Smooth muscle cell (in vitro differentiated cells): ENCODE measurements at regions not wholly inside any gene's neighbourhood (a gene's known extent, or its start where the extent isn't known, plus 50 kb on each side); places are given as distances from the start of the nearest gene placed in this dataset.
A peak's percentile ranks its signal among the peaks of the same experiment; 100 is the strongest.

Source experiments
- DNase-seq: peaks from one replicate; lab custom pipeline; 2025; ENCODE audit not compliant: unreplicated experiment; lab: John Stamatoyannopoulos, UW
- H2AFZ ChIP-seq: fragments of 200-600 bp; sonication (generic); 2 replicates; pipeline ENCODE4 v1.6.0; 2016; ENCODE audit warnings: antibody characterized with exemption, low read depth, mild to moderate bottlenecking
- H3F3A ChIP-seq: fragments of 200-600 bp; sonication (generic); 2 replicates; pipeline ENCODE4 v1.6.0; 2017; ENCODE audit warnings: antibody characterized with exemption, low read depth
- H3K27ac ChIP-seq: fragments of 200-600 bp; sonication (generic); 2 replicates; pipeline ENCODE4 v1.5.1; 2016; ENCODE audit warnings: low read depth, mild to moderate bottlenecking
- H3K27me3 ChIP-seq: fragments of 200-600 bp; sonication (generic); 2 replicates; pipeline ENCODE4 v1.6.1; 2016; ENCODE audit warnings: low read depth, mild to moderate bottlenecking
- H3K36me3 ChIP-seq: fragments of 200-600 bp; sonication (generic); 2 replicates; pipeline ENCODE4 v1.5.1; 2016; ENCODE audit warnings: low read depth
- H3K4me1 ChIP-seq: fragments of 200-600 bp; sonication (generic); 2 replicates; pipeline ENCODE4 v1.5.1; 2016; ENCODE audit warnings: low read depth
- H3K4me2 ChIP-seq: fragments of 200-600 bp; sonication (generic); 2 replicates; pipeline ENCODE4 v1.6.0; 2016; ENCODE audit warnings: mild to moderate bottlenecking
- H3K4me3 ChIP-seq: fragments of 200-600 bp; sonication (generic); 2 replicates; pipeline ENCODE4 v1.5.1; 2016; ENCODE audit warnings: mild to moderate bottlenecking
- H3K79me2 ChIP-seq: fragments of 200-600 bp; sonication (generic); 2 replicates; pipeline ENCODE4 v1.6.0; 2016; ENCODE audit warnings: low read depth, mild to moderate bottlenecking
- H3K9ac ChIP-seq: fragments of 200-600 bp; sonication (generic); 2 replicates; pipeline ENCODE4 v1.6.0; 2016; ENCODE audit warnings: low read depth
- H3K9me3 ChIP-seq: fragments of 200-600 bp; sonication (generic); replicated peaks from 2 replicates; pipeline ENCODE4 v1.5.1; 2016; ENCODE audit warnings: low read depth
- H4K20me1 ChIP-seq: fragments of 200-600 bp; sonication (generic); 2 replicates; pipeline ENCODE4 v1.6.0; 2016; ENCODE audit warnings: low read depth
- CTCF ChIP-seq: fragments of 200-600 bp; sonication (generic); IDR thresholded peaks from 2 replicates; pipeline ENCODE4 v1.5.1; 2017; ENCODE audit warnings: borderline replicate concordance, mild to moderate bottlenecking, antibody characterized with exemption; ENCODE audit not compliant: insufficient read depth, poor library complexity, severe bottlenecking
- whole genome bisulfite sequencing: methylation state at CpG from one replicate; pipeline ENCODE4 v1.1.7; 2016; ENCODE audit warnings: low lambda C conversion rate; 5-methylcytosine and 5-hydroxymethylcytosine counted together

GRCh38 chr12:13345722-13346121 lies 149.2 kb downstream of the EMP1 start:
- Histone ChIP-seq H3K79me2 (no peaks in the 10 kb centered on the region), H3K4me3 (no peak overlapping the region), H3K4me1 (peaks cover 3% of the 10 kb centered on the region), H2AFZ (no peak overlapping the region), H3F3A (peaks cover 4% of the 10 kb centered on the region), H3K36me3 (no peaks in the 10 kb centered on the region), H4K20me1 (no peaks in the 10 kb centered on the region), H3K9me3 (no peaks in the 10 kb centered on the region), H3K27ac (no peak overlapping the region), H3K4me2 (no peak overlapping the region), H3K9ac (no peak overlapping the region), H3K27me3 (no peaks in the 10 kb centered on the region)
- DNase-seq: no peak
- TF ChIP-seq CTCF: no peak

GRCh38 chr12:13343375-13343774 lies 146.8 kb downstream of the EMP1 start:
- Histone ChIP-seq H3K27me3 (no peaks in the 10 kb centered on the region), H3F3A (peaks cover 4% of the 10 kb centered on the region), H2AFZ (no peak overlapping the region), H3K36me3 (no peaks in the 10 kb centered on the region), H4K20me1 (no peaks in the 10 kb centered on the region), H3K9me3 (no peaks in the 10 kb centered on the region), H3K9ac (no peak overlapping the region), H3K4me2 (no peak overlapping the region), H3K79me2 (no peaks in the 10 kb centered on the region), H3K4me1 (peaks cover 3% of the 10 kb centered on the region), H3K27ac (no peak overlapping the region), H3K4me3 (no peak overlapping the region)
- DNase-seq: no peak
- 73% methylated on average over 2 of the region's 2 CpGs for WGBS
- no peak for TF ChIP-seq CTCF

- no peak for TF ChIP-seq CTCF
- Histone ChIP-seq H3K4me3 (no peak overlapping the region), H3K9me3 (no peaks in the 10 kb centered on the region), H3K4me2 (no peak overlapping the region), H3K36me3 (no peaks in the 10 kb centered on the region), H3K27me3 (no peaks in the 10 kb centered on the region), H2AFZ (no peak overlapping the region), H3F3A (peaks cover 4% of the 10 kb centered on the region), H3K9ac (no peak overlapping the region), H3K79me2 (no peaks in the 10 kb centered on the region), H4K20me1 (no peaks in the 10 kb centered on the region), H3K27ac (no peak overlapping the region), H3K4me1 (peaks cover 3% of the 10 kb centered on the region)
- DNase-seq: no peak
- WGBS: 88% methylated on average over 3 of the region's 3 CpGs
These were observed 146.4 kb downstream of the EMP1 start for GRCh38 chr12:13342971-13343370.

GRCh38 chr12:13340149-13340548 lies 143.6 kb downstream of the EMP1 start:
- 81% methylated on average over 1 of the region's 1 CpG for WGBS
- Histone ChIP-seq H3K4me3 (no peak overlapping the region), H3K79me2 (no peaks in the 10 kb centered on the region), H4K20me1 (no peaks in the 10 kb centered on the region), H3K4me1 (no peaks in the 10 kb centered on the region), H2AFZ (no peak overlapping the region), H3K9me3 (no peaks in the 10 kb centered on the region), H3K27me3 (no peaks in the 10 kb centered on the region), H3F3A (no peaks in the 10 kb centered on the region), H3K27ac (peak overlapping the region; percentile 84), H3K9ac (peak overlapping the region; percentile 54), H3K4me2 (no peak overlapping the region), H3K36me3 (no peaks in the 10 kb centered on the region)
- no peak for TF ChIP-seq CTCF
- DNase-seq: no peak
